GM19438 (cell line): ENCODE measurements at regions not wholly inside any gene's neighbourhood (a gene's known extent, or its start where the extent isn't known, plus 50 kb on each side); places are given as distances from the start of the nearest gene placed in this dataset.

Experiments
- ATAC-seq: cut with Tn5 transposase; IDR thresholded peaks from one replicate; pipeline ENCODE4 v1.9.1; 2021; ENCODE audit warnings: low read depth; ENCODE audit not compliant: unreplicated experiment

DNA sequence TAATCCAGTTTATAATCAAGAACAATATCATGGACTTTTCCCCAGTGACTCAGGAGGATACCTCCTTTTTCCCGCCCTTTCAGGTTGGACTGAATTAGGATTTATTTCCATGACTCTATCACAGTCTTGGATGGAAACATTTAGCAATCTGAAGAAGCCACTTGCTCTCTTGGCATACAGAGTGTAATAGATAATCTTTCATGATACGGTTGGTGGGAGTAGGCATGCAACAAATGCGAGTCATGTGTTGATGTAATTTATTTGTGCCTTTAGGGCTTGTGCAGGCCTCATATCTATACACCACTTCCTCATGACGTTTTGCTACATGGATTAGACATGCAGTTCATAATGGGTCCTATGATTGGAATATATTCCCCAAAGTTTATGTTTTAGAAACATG is 54.2 kb upstream of the MCTP2 start:
- no peak for ATAC-seq

DNA sequence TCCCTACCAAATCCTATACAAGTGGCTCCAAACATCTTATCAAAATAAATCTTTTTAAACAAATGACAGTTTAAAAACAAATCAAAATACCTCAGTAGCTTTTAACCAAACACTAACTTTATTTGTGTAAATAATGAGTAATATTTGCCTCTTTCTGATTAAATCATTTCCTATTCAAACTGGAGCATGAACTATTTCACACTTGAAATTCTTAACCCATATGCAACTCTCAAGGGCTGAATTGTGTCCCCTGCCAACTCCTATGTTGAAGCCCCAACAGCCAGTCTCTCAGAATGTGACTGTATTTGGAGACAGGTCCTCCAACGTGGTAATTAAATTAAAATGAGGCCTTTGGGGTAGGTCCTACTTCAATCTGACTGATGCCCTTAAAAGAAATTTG is 55.9 kb upstream of the MCTP2 start:
- ATAC-seq: no peak

DNA sequence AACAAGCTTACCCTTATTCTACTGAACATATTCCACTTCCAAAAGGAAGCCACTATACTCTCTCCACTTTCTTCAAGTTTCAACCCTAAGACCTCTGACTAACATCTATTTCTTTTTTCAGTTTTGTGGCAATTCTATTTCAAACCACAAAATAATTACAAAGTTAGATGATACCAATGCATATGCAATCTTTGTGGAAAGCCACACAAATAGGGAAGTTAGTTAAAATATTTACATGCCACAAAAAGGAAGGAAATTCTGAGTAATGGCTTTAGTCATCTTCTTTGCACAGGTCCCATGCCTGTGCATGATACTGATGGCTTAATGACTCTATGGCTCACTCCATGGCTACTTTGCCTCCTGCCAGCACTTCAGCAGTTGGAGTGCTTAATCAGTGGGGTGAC is 57.0 kb upstream of the MCTP2 start:
- peak; percentile 78 for ATAC-seq

DNA sequence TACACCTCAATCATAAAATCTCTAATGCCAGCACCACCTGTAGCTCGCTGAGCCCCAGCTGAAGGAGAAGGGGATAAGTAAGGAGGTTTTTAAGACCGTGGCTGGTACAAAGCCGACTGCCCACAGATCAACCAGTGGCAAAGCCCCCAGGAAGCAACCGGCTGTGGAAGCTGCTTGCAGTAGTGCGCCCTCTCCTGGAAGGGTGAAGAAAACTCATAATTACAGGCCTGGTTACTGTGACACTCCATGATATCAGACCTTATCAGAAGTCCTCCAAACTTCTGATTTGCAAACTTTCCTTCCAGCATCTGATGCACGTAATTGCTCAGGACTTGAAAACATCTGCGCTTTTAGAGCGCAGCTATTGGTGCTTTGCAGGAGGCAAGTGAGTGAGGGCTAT is 63.1 kb upstream of the MCTP2 start:
- ATAC-seq: no peak

DNA sequence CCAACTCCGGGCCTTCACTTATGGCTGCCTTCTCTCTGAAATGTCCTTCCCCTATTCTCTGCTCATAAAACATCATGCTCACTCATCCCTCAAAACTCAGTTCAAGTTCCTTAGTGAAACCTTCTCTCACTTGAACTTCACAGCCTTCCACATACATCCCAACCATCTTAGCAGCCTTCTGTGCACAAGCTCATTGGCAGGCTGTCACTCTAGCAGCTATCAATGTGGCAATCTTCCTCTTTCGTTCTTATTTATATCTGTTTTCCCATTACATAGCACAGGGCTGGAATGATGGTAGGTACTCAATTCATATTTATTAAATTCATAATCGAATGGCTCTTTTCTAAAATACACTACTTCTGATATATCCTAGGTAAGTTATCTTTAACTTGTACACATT is 66.4 kb upstream of the MCTP2 start:
- no peak for ATAC-seq

DNA sequence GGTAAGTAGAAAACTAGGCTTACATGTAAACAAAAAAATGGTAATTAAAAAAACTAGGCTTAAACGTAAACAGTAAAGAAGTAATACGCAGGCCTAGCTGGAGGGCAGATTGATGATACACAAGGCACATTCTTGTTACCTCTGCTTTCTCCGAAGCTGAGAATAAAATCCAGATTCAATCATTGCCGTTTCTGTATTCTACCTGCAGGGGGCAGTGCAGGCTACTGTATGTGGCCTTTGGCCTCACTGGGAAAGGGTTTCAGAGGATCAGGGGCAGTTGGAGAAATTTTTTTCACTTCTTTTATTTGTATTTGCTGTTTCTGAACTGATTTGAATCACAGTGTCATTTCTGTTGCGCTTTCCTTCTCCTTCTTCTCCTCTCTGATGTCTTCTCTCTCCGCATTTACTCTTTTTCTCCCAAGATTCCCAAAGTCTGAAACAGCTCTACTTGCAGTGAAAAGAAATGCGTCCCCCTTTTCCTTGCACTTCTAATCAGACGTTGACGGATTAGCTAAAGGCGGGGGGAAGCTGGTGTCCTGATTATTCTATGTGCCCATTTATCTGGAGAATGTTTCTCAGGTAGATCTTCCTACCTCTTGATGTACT is 67.1 kb upstream of the MCTP2 start:
- ATAC-seq: peak; percentile 67

DNA sequence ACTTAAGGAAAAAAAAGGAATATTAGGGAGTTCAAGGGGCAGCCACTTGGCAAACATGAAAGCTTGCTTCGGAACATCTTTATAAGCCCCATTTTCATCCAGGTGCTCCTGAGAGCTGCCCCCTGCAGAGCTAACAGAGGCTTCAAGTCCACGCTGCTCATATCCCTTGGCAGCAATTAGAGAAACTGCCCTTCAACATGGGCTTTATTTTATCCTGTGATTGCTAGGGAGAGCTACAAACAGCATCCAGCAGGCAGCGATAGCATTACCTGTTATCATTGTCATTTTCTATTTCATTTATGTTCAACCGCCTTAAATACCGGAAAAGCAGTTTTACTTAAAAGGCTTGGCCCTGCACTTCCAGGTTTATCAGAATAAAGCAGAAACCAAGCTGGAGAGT is 68.4 kb upstream of the MCTP2 start:
- ATAC-seq: no peak

DNA sequence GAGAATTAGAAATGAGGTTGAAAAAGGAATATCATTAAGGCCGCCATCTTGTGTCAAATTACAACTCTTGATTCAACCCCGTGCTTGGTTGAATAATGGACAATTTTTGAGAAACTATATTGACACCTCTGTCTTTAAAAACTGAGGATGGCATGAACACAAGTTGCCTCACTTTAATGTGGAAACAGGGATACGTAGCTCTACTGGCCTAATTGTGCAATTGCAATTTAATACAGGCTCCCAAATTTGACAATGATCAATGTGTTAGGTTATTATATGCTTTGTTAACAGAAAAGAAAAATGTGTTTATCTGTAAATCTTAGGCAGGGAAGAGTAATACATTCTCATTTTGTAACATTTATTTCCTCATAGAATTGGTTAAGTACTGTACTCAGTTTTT is 77.1 kb upstream of the MCTP2 start:
- ATAC-seq: no peak

DNA sequence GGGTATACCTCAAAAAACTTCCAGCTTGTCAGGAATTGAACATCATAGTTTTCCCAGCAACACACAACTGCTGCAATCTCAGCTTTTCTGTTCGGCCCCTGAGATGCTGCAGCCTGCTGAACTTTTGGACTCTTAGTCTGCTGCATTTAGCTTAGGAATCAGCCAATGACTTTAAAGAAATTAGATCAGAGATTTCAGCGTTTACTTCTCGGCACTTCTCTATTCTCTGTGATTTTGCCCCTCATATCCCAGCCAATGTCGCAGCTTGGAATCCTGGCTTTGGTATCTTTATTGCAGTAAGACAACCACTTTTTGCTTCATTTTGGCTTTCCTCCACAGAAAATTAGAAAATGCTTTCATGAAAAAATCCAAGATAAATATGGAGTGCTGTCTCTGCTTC is 86.3 kb upstream of the MCTP2 start:
- no peak for ATAC-seq

DNA sequence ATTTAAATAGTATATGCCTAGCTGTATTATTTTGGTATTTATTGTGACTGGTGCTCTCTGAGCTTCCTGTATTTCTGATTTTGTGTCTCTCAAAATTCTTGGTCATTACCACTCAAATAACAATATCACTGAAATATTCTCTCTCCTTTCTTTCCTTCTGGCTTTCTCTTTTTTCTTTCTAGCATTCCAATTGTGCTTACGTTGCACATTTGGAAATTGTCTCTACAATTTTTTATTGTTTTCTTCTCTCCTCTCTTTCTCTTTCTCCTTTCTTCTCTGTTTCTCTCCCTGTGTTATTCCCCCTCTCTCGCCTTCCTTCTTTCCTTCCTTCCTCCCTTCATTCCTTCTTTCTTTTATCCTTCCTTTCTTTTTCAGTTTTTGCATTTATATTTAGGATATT is 89.6 kb upstream of the MCTP2 start:
- ATAC-seq: no peak

DNA sequence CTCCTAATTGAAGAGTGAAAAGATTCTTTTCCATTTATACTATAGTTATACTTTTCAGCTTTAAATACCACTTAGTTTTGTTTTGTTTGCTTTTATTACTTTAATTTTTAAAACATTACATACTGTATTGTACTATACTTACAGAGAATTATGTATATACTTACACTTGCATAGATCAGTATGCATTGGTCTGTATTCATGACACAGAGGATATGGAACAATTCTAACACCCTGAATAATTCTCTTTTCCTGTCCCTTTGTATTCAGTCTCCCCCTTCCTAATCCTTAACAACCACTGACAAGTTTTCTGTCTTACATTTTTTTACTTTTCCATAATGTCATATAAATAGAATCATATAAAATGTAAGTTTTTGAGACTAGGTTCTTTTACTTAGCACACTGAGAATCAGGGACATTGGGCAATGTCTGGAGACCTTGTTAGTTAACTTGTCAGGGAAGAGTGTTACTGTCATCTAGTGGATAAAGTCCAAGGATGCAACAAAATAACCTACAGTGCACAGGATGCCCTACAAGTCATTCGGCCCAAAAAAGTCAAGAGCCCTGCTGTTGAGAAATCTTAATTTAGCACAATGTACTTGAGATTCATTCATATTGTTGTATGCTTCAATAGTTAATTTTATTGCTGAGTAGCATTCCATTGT is 95.7 kb upstream of the MCTP2 start:
- no peak for ATAC-seq

DNA sequence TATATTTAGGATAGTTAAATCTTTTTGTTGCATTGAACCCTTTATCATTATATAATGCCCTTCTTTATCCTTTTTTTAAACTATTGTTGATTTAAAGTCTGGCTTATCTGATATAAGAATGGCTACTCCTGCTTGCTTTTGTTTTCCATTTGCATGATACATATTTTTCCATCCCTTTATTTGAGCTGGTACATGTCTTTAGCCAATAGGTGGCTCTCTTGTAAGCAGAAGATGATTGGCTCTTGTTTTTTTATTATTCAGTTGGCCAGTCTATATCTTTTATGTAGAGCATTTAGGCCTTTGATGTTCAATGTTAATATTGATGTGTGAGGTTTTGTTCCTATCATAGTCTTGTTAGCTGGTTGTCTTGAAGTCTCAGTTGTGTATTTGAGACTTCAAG is 99.5 kb upstream of the MCTP2 start:
- no peak for ATAC-seq

DNA sequence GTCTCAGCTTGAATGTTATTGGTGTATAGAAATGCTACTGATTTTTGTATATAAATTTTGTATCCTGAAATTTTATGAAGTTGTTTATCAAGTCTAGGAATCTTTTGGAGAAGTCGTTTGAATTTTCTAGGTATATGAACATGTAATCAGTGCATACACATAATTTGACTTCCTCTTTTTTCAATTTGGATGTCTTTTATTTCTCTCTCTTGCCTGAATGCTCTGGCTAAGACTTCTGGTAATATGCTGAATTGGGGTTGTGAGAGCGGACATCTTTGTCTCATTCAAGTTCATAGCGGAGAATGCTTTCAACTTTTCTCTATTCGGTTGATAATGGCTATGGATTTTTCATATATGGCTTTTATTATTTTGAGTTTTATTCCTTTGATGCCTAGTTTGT is 100.9 kb upstream of the MCTP2 start:
- no peak for ATAC-seq

DNA sequence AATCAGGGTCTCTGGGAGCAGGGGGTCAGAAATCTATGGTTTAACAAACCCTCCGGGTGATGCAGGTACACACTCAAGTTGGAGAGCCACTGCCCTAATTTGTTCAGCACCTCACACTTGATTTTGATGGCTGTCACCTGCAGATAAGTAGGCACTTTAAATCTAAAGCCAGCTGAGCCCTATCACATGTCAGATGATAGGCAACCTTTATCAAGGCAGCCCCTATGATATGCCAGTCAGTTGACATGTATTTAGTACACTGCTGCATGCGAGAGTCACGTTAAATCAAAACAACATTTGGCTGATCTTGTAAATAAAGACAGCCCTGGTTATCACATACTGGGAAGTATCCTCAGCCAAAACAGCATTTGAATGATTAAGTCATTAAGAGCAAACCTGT is 104.4 kb upstream of the MCTP2 start:
- no peak for ATAC-seq

DNA sequence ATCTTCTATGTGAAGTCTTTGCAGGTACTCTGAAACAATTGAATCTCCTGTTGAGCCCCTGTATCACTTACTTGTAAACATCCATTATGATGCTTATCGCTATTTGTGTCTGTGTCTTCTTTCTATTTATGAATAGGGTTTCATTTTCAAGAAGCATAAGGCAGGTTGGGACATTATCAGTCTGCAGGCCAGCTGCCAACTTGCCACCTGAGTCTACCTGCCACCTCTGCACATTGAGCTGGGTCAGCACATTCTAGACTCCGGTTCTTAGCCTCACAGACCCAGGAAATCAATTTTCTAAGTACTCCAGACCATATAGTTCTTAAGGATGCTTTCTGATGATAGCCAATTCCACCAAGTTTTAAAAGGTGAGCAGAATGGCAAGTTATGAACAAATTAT is 105.7 kb upstream of the MCTP2 start:
- no peak for ATAC-seq

DNA sequence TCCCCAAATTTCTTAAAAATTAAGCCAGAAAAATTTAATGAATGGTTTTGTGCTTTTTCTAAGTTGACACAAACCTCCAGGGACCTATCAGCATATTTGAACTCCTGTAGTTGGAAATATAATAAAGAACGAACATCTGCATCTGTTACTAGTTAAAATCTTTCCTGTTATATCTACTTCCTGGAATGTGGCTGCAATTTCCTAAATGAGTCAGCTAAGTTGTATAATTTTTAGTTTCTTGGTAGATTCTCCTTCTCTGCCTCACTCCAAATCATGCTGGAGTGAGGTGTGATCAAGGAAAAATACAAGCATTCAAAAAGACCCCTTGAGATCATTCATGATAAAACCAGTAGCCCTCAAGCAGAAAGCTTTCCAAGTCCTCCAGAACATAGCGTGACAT is 106.2 kb upstream of the MCTP2 start:
- no peak for ATAC-seq

DNA sequence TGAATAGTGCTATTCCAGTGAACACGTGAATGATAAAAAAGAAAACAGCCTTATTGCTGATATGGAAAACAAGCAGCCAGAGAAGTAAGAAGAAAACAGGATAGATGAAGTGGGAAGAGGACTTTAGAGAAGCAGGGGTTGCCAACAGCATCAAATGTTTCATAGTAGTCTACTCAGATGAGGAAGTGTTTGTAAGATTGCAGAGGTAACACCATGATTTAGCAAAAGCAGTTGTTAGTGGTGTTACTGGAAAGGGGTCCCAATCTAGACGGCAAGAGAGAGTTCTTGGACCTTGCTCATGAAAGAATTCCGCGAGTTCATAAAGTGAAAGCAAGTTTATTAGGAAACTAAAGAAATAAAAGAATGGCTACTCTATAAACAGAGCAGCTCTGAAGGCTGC is 108.8 kb upstream of the MCTP2 start:
- ATAC-seq: no peak

DNA sequence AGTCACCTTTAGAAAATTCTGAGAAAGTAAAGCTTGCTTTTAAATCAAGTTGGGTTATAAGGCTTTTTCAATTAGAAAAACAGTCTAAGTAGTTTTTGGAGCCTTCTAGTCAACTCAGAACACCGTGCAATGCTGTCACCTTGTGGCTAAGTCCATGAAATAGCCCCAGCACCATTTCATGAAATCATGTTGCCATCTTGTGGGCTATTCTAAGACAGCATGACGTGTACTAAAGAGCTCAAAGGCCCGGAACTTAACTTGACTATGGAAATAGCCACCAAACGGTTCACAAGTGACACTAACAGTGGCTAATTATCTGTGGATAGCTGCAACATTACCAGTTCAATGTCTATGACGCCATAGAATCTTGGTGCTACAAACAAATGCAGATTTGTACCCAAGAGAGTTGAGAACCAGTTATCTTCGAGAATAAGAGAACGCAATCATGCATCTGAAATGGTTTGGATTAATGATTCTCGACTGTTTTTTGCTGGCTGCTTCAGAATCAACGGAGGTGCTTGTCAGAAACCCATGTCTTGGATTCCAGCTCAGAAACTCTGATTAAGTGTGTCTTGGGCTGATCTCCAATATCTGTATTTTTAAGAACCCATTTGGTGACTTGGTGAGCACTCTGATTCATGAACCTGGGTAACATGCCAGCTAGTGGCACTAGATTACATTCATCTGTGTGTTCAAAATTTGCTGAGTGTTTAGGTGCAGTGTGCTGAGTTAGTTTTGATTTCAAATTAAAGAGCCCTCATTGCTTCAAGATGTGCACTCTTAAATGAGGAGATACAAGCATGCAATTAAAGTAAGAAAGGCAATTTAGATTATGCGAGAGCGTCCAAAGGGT is 111.2 kb upstream of the MCTP2 start:
- ATAC-seq: peak; percentile 97

DNA sequence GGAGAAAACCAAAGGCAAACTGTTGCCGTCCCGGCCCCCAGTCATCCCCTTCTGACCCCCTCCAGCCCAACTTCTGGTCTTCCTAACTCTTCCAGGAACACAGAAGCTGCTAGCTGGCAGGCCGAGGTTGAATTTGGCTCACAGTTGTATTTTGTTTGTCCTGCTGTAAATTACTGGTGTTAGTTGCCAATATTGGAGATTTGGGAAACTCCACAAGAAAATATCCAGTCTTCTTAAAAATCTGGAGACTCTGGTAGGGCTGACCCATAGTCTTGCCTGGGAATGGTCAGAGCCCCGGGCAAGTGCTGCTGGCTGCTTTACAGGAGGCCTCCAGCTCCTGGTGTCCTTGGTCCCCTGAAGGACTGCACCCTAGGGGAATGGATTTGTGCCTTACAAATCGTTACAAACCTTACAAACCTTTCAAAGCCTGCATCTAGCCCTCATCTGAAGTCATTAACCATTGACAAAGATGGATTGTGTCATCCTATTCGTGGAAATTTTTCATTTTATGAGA is 112.0 kb upstream of the MCTP2 start:
- ATAC-seq: no peak

DNA sequence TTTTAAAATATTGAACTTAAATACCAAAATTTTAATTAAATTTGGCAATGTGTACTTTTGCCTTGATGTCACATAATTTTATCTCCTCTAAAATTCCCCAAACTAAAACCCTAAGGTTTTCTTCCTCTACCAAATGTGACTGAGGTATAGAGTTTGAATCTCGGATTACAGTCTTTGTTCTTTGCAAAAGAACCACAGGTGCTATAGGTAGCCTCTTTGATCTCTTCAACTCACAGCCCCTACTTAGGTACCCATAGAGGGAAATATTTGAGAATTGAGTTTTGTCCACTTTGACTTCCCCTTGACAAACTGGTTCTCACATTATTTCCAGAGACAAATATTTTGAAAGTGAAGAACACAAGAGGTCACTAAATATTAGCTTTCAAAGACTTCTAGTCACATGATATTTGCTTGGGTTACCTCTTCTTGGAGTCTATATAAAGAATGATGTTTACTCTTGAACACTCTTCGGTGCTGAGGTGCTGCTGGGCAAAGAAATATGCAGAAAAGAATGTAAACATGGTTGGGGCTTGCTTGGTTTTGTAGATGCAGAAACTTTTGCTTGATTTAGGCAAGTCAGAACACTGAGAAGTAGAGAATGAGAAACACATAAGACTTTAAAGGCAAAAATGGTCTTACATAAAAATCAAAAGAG is 120.8 kb upstream of the MCTP2 start:
- no peak for ATAC-seq

DNA sequence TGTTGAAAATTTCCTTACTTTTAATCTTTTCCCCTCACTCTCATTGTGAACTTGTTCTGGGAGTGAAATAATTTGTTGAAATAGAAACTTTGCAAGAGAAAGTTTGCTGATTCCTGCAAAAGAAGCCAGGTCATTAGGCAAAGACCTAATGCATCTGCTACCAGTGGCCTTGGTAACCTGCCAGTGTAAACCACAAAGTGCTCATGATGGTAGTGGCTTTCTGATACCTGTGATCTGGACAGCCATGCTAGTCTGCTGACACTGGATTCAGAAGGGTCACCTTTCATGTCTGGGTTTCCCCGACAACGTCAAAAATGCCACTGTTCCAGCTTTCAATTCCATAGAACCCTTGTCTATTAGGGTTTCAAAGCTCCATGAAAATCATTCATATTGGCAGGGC is 123.7 kb upstream of the MCTP2 start:
- no peak for ATAC-seq
